HCT116 (cell line): ENCODE measurements at regions not wholly inside any gene's neighbourhood (a gene's known extent, or its start where the extent isn't known, plus 50 kb on each side); places are given as distances from the start of the nearest gene placed in this dataset.

ENCODE experiments used
- ATAC-seq: fragments of 200-7000 bp; cut with Tn5 transposase; 2 replicates; pipeline ENCODE4 v1.9.1; 2020; ENCODE audit warnings: mild to moderate bottlenecking, moderate library complexity
- BruUV-seq: library from RNA; stranded (reverse); fragments of 400-500 nt; replicated peaks from 2 replicates; lab custom pipeline; 2021; lab: Mats Ljungman, UMichigan
- CTCF ChIA-PET: fragments of 300-600 bp; sonication (Branson Sonifier 250); formaldehyde crosslinking; loops from one replicate; lab custom pipeline; 2021; ENCODE audit warnings: antibody characterized with exemption; lab: Charles Lee
- POLR2A ChIA-PET: fragments of 300-600, 350-600 bp; sonication (Branson Sonifier 250); formaldehyde crosslinking; loops from one replicate; lab custom pipeline; 2021; ENCODE audit warnings: antibody characterized with exemption; lab: Charles Lee
- RAD21 ChIA-PET, 2 experiments: fragments of 300-600 bp; sonication (Branson Sonifier 250); formaldehyde crosslinking; loops; one replicate each; lab custom pipeline; 2023; ENCODE audit warnings: low total read pairs in 2 of 2; ENCODE audit not compliant: uncharacterized antibody in 2 of 2, unreplicated experiment in 2 of 2, low non-redundant PET in 1 of 2; lab: Charles Lee
- DNase-seq: peaks from one replicate; pipeline ENCODE4 v3.0.0-alpha.2; 2010; ENCODE audit warnings: low read depth, low spot score
- H2AFZ ChIP-seq: fragments of 200-600 bp; shearing (Covaris generic), sonication (generic); 2 replicates; pipeline ENCODE4 v1.6.1; 2017; ENCODE audit warnings: low read depth, mixed run types, mixed read lengths, antibody characterized with exemption, low read length; ENCODE audit not compliant: poor library complexity, severe bottlenecking
- H3K27ac ChIP-seq: 2 replicates; pipeline ENCODE4 v1.5.1; 2012; ENCODE audit warnings: low read depth, low read length
- H3K27me3 ChIP-seq: fragments of 200-600 bp; sonication (generic); 2 replicates; pipeline ENCODE4 v1.6.1; 2016; ENCODE audit warnings: mixed run types, low read length, mixed read lengths; ENCODE audit not compliant: insufficient read depth
- H3K36me3 ChIP-seq, 2 experiments: fragments of 200-500 bp in 1 of 2; fragments of 200-600 bp in 1 of 2; sonication (Bioruptor generic) in 1 of 2; sonication (generic) in 1 of 2; 2 replicates each; pipeline versions ENCODE4 v1.5.1 to v1.6.1; 2014 to 2016; ENCODE audit warnings: low read length in 2 of 2, inconsistent platforms in 1 of 2, mixed read lengths in 1 of 2, mixed run types in 1 of 2; ENCODE audit not compliant: insufficient read depth in 2 of 2, control insufficient read depth in 1 of 2
- H3K4me1 ChIP-seq, 2 experiments: fragments of 200-600 bp in 1 of 2; sonication (generic) in 1 of 2; 2 replicates each; pipeline versions ENCODE4 v1.5.1 to v1.6.1; 2012 to 2017; ENCODE audit warnings: low read length in 2 of 2, inconsistent platforms in 1 of 2, mild to moderate bottlenecking in 1 of 2, mixed read lengths in 1 of 2, mixed run types in 1 of 2, moderate library complexity in 1 of 2; ENCODE audit not compliant: insufficient read depth in 2 of 2, control insufficient read depth in 1 of 2
- H3K4me2 ChIP-seq: fragments of 200-600 bp; sonication (generic); 2 replicates; pipeline ENCODE4 v1.6.1; 2017; ENCODE audit warnings: mixed run types, low read length, mixed read lengths
- H3K4me3 ChIP-seq, 2 experiments: fragments of 200-600 bp in 1 of 2; sonication (generic) in 1 of 2; replicated peaks in 1 of 2; 2 replicates each; pipeline ENCODE4 v1.5.1; 2011 to 2016; ENCODE audit warnings: low read length in 2 of 2, control low read depth in 1 of 2, low read depth in 1 of 2, mild to moderate bottlenecking in 1 of 2, mixed read lengths in 1 of 2, mixed run types in 1 of 2
- H3K79me2 ChIP-seq: fragments of 200-600 bp; sonication (generic); 2 replicates; pipeline ENCODE4 v1.6.1; 2017; ENCODE audit warnings: mild to moderate bottlenecking, mixed run types, low read length, moderate library complexity, mixed read lengths; ENCODE audit not compliant: insufficient read depth
- H3K9ac ChIP-seq: fragments of 200-600 bp; sonication (generic); 2 replicates; pipeline ENCODE4 v1.6.1; 2016; ENCODE audit warnings: low read length, mixed read lengths
- H3K9me2 ChIP-seq: fragments of 200-600 bp; sonication (generic), shearing (Covaris generic); 2 replicates; pipeline ENCODE4 v1.6.1; 2017; ENCODE audit warnings: mixed run types, mild to moderate bottlenecking, moderate library complexity; ENCODE audit not compliant: insufficient read depth
- H3K9me3 ChIP-seq, 2 experiments: fragments of 200-500 bp in 1 of 2; fragments of 200-600 bp in 1 of 2; sonication (Bioruptor generic) in 1 of 2; sonication (generic) in 1 of 2; 2 replicates each; pipeline ENCODE4 v1.6.1; 2014 to 2017; ENCODE audit warnings: low read length in 2 of 2, mixed read lengths in 2 of 2, inconsistent platforms in 1 of 2, low read depth in 1 of 2, mild to moderate bottlenecking in 1 of 2, mixed run types in 1 of 2, moderate library complexity in 1 of 2; ENCODE audit not compliant: control insufficient read depth in 1 of 2, insufficient read depth in 1 of 2
- H4K20me1 ChIP-seq: fragments of 200-600 bp; sonication (generic), shearing (Covaris generic); 2 replicates; pipeline ENCODE4 v1.6.1; 2017; ENCODE audit warnings: mixed run types, mild to moderate bottlenecking, moderate library complexity; ENCODE audit not compliant: insufficient read depth
- CBX3 ChIP-seq: IDR thresholded peaks from 2 replicates; pipeline ENCODE4 v1.6.1; 2012; ENCODE audit warnings: low read depth
- CEBPB ChIP-seq: IDR thresholded peaks from 2 replicates; pipeline ENCODE4 v1.6.1; 2012; ENCODE audit warnings: low read depth
- ELF1 ChIP-seq: IDR thresholded peaks from 2 replicates; pipeline ENCODE4 v1.6.1; 2012; ENCODE audit warnings: low read depth, borderline replicate concordance
- EZH2 ChIP-seq: fragments of 200-600 bp; sonication (generic); IDR thresholded peaks from 2 replicates; pipeline ENCODE4 v1.6.1; 2017; ENCODE audit warnings: antibody characterized with exemption, mixed run types
- FOSL1 ChIP-seq: IDR thresholded peaks from 2 replicates; pipeline ENCODE4 v1.6.1; 2012; ENCODE audit warnings: low read depth
- JUND ChIP-seq: IDR thresholded peaks from 2 replicates; pipeline ENCODE4 v1.6.1; 2012
- POLR2A ChIP-seq: IDR thresholded peaks from 2 replicates; pipeline ENCODE4 v1.7.0; 2011; ENCODE audit warnings: borderline replicate concordance; ENCODE audit not compliant: insufficient read depth, insufficient read length; ENCODE audit errors: extremely low read depth
- POLR2AphosphoS5 ChIP-seq: IDR thresholded peaks from 2 replicates; pipeline ENCODE4 v1.6.1; 2011; ENCODE audit warnings: mild to moderate bottlenecking, low read depth, low read length, moderate library complexity
- SP1 ChIP-seq: IDR thresholded peaks from 2 replicates; pipeline ENCODE4 v1.6.1; 2012; ENCODE audit warnings: low read depth
- SRF ChIP-seq: IDR thresholded peaks from 2 replicates; pipeline ENCODE4 v1.6.1; 2012; ENCODE audit warnings: low read depth
- YY1 ChIP-seq: IDR thresholded peaks from 2 replicates; pipeline ENCODE4 v1.6.1; 2011; ENCODE audit warnings: low read length, low read depth, moderate library complexity, mild to moderate bottlenecking; ENCODE audit not compliant: insufficient replicate concordance; ENCODE audit errors: extremely low read depth
- intact Hi-C: fragments of 100-400 bp; cut with micrococcal nuclease; formaldehyde crosslinking; loops from 2 replicates; pipeline ENCODE4 v1.10.0; 2022
- TF ChIP-seq, protein P1 (sequence below): IDR thresholded peaks from 2 replicates; pipeline ENCODE4 v1.6.1; 2012; ENCODE audit warnings: low read depth

DNA sequence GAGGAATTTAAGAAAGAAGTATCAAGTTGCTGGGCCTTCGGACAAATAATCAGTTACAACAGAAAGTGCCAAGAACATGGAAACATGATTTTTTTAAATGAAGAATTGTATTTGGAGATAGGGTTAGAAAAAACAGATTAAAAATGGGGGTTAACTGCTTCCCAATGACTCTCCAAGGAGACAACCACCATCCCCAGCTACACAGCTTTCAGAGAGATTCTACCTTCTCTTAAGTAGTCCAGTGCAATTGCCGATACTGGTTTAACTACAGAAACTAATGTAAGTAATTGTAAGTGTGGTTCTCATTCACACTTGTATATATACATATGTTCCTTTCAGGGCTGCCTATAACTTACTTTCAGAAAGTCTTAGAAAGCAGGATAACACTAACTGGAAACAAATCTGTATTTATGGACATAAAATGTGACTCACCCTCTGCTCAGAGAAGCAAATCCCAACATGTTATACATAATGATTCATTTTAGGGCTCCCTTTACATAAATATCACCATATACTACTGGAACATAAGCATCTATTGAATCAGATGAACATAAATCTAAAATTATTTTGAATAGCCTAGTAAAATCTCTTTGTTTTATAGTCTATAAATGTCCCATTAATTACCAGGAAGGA, 248.9 kb upstream of the UGT8 start:
- intact Hi-C loops, result no loop called here
- H3K27me3 ChIP-seq, result no peaks in the 10 kb centered on the region
- no peaks in the 10 kb centered on the region for H3K9me2 ChIP-seq
- no TSS peak for BruUV-seq
- RAD21 ChIA-PET, result no interaction called here
- no peaks in the 10 kb centered on the region for H3K79me2 ChIP-seq
- CTCF ChIA-PET, result no interaction called here
- no peaks in the 10 kb centered on the region for H3K36me3 ChIP-seq
- H3K4me3 ChIP-seq, result no peak overlapping the region
- no peak overlapping the region for H3K4me2 ChIP-seq
- H3K9ac ChIP-seq, result no peak overlapping the region
- POLR2A ChIA-PET, result no interaction called here
- H2AFZ ChIP-seq, result no peak overlapping the region
- no peak for DNase-seq
- no peaks in the 10 kb centered on the region for H3K4me1 ChIP-seq
- no peaks in the 10 kb centered on the region for H3K9me3 ChIP-seq
- ATAC-seq, result no peak
- no peak overlapping the region for H3K27ac ChIP-seq
- H4K20me1 ChIP-seq, result no peaks in the 10 kb centered on the region
- no peak for TF ChIP-seq POLR2AphosphoS5
- TF ChIP-seq FOSL1, result no peak
- TF ChIP-seq YY1, result no peak
- TF ChIP-seq POLR2A, result no peak
- no peak for TF ChIP-seq CBX3
- no peak for TF ChIP-seq JUND
- TF ChIP-seq CEBPB, result no peak
- no peak for TF ChIP-seq ELF1
- no peak for TF ChIP-seq EZH2
- TF ChIP-seq SRF, result no peak
- TF ChIP-seq, protein P1, sequence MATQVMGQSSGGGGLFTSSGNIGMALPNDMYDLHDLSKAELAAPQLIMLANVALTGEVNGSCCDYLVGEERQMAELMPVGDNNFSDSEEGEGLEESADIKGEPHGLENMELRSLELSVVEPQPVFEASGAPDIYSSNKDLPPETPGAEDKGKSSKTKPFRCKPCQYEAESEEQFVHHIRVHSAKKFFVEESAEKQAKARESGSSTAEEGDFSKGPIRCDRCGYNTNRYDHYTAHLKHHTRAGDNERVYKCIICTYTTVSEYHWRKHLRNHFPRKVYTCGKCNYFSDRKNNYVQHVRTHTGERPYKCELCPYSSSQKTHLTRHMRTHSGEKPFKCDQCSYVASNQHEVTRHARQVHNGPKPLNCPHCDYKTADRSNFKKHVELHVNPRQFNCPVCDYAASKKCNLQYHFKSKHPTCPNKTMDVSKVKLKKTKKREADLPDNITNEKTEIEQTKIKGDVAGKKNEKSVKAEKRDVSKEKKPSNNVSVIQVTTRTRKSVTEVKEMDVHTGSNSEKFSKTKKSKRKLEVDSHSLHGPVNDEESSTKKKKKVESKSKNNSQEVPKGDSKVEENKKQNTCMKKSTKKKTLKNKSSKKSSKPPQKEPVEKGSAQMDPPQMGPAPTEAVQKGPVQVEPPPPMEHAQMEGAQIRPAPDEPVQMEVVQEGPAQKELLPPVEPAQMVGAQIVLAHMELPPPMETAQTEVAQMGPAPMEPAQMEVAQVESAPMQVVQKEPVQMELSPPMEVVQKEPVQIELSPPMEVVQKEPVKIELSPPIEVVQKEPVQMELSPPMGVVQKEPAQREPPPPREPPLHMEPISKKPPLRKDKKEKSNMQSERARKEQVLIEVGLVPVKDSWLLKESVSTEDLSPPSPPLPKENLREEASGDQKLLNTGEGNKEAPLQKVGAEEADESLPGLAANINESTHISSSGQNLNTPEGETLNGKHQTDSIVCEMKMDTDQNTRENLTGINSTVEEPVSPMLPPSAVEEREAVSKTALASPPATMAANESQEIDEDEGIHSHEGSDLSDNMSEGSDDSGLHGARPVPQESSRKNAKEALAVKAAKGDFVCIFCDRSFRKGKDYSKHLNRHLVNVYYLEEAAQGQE, result no peak
- TF ChIP-seq SP1, result no peak
- TF ChIP-seq, all 23 proteins: peak for 0
